GM13976 (cell line): ENCODE measurements at regions not wholly inside any gene's neighbourhood (a gene's known extent, or its start where the extent isn't known, plus 50 kb on each side); places are given as distances from the start of the nearest gene placed in this dataset.

Experiments
- DNase-seq: peaks from one replicate; pipeline ENCODE4 v3.0.0; 2012; ENCODE audit warnings: low spot score
- in situ Hi-C: fragments of 300-500 bp; cut with MboI; formaldehyde crosslinking; loops from one replicate; pipeline ENCODE4 v1.12.0; 2022; ENCODE audit warnings: low sequenced_read_pairs, mixed read lengths, inconsistent platforms; ENCODE audit not compliant: unreplicated experiment
- TF ChIP-seq, protein P1 (sequence below): IDR thresholded peaks from 2 replicates; pipeline ENCODE4 v1.5.1; 2012; ENCODE audit warnings: borderline replicate concordance, mild to moderate bottlenecking; ENCODE audit not compliant: insufficient read depth; ENCODE audit errors: extremely low read depth, missing control alignments, control extremely low read depth

DNA sequence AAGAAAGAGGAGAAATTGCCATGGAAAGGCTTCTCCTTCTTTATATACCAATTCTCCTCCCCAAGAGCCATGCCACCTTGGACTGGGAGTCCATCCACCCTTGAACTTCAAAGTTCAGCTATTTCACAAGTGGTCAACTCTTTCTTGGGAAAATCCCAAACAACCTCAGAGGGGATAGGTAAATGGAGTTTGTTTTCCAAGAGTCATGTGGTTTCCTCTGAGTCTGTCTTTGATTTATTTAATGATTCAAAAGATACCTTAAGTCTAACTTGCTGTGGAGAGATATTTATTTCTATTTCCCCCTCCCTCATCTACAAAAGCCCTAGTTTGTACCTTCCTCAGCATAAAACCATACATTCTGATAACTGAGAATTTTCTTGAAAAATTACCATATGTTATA lies 758.6 kb upstream of the IGFBP3 start:
- TF ChIP-seq, protein P1, sequence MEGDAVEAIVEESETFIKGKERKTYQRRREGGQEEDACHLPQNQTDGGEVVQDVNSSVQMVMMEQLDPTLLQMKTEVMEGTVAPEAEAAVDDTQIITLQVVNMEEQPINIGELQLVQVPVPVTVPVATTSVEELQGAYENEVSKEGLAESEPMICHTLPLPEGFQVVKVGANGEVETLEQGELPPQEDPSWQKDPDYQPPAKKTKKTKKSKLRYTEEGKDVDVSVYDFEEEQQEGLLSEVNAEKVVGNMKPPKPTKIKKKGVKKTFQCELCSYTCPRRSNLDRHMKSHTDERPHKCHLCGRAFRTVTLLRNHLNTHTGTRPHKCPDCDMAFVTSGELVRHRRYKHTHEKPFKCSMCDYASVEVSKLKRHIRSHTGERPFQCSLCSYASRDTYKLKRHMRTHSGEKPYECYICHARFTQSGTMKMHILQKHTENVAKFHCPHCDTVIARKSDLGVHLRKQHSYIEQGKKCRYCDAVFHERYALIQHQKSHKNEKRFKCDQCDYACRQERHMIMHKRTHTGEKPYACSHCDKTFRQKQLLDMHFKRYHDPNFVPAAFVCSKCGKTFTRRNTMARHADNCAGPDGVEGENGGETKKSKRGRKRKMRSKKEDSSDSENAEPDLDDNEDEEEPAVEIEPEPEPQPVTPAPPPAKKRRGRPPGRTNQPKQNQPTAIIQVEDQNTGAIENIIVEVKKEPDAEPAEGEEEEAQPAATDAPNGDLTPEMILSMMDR, result no peak
- DNase-seq, result no peak
- in situ Hi-C loops, result no loop called here

DNA sequence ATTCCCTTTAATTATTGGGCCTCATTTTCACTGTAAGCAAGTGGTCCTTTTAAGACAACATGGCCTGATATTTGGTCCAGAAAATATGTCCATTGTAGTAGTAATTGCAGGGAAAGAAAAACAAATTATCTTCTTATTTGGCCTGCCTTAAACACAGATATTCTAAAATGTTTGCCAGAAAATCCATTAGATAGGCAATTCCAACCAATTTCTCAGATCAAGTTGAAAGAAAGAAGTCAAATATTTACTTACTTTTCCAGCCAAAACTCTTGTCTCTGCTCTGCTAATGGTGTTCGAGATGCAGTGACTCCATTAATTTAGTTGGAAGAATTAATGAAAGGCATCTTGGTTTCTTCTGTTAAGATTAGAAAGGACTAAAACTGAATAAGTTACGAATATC lies 757.3 kb upstream of the IGFBP3 start:
- TF ChIP-seq, protein P1, result no peak
- in situ Hi-C loops, result no loop called here
- DNase-seq, result no peak

DNA sequence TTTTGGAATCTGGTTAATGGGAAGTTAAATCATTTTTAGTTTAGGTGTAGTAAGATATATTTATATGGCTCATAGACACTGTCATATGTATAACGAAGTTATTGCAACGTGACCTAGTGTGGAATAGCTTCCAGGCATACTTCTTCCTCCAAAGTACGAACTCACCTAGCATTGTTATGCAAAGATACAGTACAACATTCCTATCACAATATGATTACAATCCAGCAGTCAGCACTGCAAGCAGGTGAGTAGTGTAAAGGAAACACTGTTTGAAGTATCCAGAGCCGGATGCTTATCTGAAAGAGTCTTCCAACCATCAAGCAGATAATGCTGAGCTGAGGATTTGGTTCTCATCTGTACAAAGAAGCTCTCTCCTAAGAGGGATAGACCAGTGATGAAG lies 754.4 kb upstream of the IGFBP3 start:
- in situ Hi-C loops, result no loop called here
- no peak for DNase-seq
- TF ChIP-seq, protein P1, result no peak

DNA sequence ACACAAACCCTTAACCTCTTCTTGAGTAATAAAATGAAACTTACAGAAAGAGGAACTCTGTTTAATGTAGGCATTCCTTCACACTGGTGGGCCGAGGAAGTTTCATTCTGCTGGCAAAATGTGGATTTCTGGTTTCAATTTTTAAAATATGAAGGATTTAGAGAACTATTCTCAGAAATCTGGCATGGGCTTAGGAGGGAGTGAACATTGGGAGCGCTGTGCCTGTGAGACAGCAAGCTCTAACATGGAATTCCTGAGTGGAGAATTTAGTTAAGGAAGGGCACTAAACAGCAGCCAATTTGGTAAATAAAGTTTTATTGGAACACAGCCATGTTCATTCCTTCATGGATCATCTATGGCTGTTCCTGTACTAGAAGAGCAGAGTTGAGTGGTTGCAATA lies 751.8 kb upstream of the IGFBP3 start:
- TF ChIP-seq, protein P1, result no peak
- in situ Hi-C loops, result no loop called here
- DNase-seq, result no peak

DNA sequence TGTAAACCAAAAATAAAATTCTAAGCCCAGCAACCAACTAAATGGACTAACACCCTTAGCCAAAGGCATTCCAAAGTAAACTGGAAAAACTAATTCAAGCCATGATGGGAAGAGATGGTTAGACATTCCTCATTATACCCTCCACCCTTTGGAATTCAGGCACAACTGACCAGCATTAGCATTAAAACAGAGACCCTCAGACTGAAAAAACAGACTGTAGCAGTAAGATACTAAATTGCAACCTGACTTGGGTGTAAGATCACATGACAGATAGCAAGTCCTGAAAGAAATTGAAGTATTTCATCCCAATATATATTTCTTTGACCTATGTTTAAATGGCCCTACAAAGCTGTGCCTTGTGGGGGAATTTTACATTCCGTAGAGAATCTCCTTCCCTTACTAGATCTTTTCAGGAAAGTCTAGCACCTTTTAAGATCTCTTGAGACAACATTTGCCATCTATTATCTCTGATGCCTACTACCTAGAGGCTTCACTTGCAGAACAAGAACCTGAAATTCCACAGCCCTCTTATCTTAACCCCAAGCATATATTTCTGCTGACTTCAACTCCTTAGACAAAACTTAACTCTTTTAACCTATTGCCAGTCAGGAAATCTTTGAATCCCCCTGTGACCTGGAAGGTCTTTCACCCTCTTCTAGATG lies 750.2 kb upstream of the IGFBP3 start:
- in situ Hi-C loops, result no loop called here
- TF ChIP-seq, protein P1, result no peak
- no peak for DNase-seq

DNA sequence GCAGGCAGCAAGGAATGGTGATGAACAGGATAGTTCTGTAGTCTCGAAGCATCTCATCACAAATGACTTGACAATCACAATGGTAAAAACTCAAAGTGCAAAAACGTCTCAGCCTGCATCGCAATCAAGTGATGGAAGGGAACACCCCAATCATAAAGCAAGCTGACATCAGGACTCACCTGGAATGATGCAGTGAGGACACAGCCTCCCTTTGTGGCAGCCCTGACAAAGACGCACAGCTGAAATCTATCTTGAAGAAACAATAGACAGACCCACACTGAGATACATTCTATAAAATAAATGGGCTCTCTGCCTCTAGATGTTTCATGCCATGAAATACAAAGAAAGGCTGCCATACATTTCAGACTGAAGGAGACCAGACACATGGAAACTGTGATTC lies 748.0 kb upstream of the IGFBP3 start:
- TF ChIP-seq, protein P1, result no peak
- no peak for DNase-seq
- in situ Hi-C loops, result no loop called here
